HUDEP-2 (cell line): ENCODE measurements at regions not wholly inside any gene's neighbourhood (a gene's known extent, or its start where the extent isn't known, plus 50 kb on each side); places are given as distances from the start of the nearest gene placed in this dataset.
A peak's percentile ranks its signal among the peaks of the same experiment; 100 is the strongest.
"Not testable (repeated sequence)": the region's sequence is repeated elsewhere in the genome, so short reads cannot be mapped to it uniquely, and the experiment has no call there.

ENCODE experiments used
- DNase-seq, 76 experiments: peaks; one replicate each; lab custom pipeline; 2025; ENCODE audit not compliant: unreplicated experiment in 76 of 76; lab: John Stamatoyannopoulos, UW

DNA sequence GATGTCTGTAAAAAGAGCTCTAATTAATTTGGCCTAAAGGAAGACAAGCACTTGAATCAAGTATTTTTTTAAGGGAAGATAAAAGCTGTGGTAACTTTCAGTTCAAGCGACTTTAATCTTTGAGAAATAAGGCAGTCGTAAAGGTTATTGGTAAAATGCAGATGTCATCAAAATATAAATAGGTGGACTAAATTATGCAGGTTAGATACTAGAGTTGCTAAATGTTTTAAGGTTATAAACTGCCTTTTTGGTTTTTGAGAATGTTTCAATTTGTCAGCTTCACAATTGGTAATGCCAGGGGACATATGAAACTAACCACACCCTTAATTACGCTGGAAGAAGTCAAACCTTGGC is 159.5 kb upstream of the OLIG3 start:
- no peak for DNase-seq

GRCh38 chr6:137654365-137654981 is 160.3 kb upstream of the OLIG3 start:
- no peak for DNase-seq

DNA sequence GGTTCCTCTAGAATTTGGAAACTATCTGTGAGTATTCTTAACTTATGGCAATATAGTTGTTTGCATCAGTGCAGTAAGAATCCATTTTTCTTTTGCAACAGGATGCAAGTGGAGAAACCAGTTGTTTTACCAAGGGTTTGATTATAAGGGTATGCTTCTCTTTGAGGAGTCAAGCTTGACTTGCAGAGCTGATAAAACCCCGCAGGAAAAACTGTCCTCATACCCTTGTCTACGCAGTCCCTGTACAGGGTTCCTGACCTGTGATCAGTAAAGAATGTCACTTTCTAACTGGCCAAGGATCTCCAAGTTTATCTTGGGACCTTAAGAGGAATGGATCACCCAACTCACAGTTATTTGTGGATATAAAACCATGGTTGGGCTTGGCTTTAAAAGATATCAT is 161.1 kb upstream of the OLIG3 start:
- DNase-seq, result no peak

DNA sequence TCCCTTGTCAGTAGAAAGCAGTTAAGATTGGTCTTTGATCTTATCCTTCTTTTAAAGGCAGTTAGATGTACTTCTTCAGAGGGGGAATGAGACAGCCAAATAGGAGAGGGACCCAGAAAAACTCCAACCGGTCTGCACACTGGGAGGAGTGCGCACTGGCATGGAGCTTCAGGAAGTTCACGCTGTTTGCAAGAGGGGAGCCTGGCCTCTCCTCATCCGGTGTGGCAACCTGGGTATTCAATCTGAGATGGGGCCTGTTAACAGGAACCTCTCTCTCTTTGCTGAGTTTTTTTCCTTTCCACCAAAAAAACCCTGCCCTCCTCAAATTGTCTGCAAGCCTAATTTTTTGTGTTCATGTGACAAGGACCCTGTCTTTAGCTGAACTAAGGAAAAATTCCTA is 162.5 kb upstream of the OLIG3 start:
- no peak for DNase-seq

GRCh38 chr6:137657351-137657911 is 163.2 kb upstream of the OLIG3 start:
- DNase-seq, result no peak

DNA sequence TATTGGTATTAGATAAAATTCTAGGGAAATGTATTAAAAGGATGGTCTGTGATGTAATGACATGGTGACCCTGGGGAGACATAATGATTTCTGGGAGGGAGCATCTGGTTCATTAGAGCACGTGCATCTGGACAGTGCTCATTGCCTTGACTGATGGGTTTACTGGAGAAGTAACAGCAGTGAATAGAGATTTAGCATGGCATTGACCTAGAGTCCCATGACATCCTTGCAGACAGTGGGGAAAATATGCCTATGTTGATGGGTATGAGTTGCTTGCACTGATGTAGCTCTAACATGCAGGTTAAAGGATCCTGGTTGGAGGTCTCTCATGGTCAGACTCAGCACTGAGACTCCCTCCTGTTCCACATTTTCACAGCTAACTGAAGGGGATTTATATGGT is 164.1 kb upstream of the OLIG3 start:
- no peak for DNase-seq

DNA sequence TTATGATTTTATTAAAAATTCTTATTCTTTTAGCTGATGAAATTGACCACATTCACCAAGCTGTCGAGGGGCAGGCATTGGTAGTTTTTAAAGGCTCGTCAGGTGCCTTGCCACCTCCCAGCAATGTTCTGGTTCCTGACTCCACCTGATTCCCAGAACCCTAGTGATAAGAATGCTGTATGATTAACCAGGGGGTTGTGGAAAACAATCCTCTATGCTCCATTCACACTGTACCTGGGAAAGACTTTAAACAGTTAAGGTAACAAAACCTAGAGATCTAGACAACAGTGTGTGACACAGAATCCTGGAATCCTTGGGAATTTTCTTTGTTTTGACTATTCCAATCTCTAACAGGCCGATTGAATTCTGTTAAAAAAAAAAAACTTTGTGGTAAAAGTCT is 165.7 kb upstream of the OLIG3 start:
- no peak for DNase-seq

DNA sequence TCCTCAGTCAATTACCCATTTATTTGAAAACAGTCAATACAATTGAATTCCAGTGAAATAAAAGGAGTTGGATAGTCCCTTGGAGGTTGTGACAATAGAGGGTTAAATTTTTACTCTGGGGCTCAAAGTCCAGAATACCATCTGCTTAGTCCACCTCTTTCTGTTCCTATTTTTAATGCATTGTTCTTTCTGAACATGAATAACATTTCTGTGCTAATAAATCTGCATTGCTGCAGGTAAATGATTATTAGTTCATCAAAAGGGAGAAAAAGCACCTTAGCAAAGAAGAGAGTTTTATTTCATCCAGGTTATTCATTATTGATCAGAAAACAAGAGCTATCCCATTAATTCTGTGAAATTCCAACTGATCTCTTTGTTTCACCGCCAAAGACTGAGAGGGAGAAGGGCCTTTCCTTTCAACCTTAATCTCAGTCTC is 166.1 kb upstream of the OLIG3 start:
- no peak for DNase-seq

GRCh38 chr6:137661601-137662000 is 167.4 kb upstream of the OLIG3 start:
- DNase-seq, result peak in 8 of 76 experiments; percentile 3 to 26 (median 8)

DNA sequence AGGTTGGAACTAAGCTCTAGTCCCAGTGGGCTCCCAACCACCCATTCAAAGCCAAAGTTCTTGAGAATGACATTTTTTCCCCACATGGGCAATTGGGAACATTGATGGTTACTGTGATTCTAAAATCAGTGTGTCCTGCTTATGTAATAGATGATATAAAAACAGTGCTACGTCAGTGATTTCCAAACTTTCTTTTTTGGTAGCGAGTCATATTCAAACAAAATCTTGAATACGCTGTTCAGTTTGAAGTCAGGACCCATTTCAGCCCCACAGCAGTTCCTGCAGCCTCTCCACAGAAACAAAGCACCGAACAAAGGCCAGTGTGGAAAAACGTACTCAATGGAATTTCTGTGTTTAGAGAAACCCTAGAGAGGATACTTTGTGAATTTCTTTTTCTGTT is 170.0 kb upstream of the OLIG3 start:
- DNase-seq, result no peak

DNA sequence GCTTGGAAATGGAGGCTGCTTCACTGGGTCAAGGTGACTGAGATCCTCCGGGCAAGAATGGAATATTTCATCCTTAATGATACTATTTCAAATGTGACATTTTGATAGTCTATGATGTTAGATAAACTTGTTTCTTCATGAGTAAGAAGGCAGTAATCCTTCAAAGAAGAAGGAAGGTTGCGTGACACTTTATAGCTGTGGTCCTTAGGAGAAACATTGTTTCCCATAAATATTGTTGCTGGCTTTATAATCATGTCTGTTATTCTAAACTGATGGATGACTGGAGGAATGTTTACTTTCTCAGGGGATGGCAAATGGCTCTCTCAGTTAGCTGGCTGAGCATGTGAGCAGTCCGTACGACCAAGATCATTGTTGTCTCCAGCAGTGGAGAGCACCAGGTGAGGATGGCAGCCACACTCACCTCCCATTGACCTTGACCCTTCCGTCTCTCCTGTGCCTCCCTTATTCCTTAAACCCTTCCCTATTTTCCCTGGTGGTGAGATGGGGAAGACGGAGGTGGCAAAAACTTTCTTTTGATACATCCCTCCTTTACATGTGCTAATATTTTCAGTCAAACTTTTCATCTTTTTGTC is 171.2 kb upstream of the OLIG3 start:
- DNase-seq, result no peak

GRCh38 chr6:137666202-137666774 is 172.1 kb upstream of the OLIG3 start:
- no peak for DNase-seq

GRCh38 chr6:137673603-137674002 is 179.4 kb upstream of the OLIG3 start:
- DNase-seq, result no peak

DNA sequence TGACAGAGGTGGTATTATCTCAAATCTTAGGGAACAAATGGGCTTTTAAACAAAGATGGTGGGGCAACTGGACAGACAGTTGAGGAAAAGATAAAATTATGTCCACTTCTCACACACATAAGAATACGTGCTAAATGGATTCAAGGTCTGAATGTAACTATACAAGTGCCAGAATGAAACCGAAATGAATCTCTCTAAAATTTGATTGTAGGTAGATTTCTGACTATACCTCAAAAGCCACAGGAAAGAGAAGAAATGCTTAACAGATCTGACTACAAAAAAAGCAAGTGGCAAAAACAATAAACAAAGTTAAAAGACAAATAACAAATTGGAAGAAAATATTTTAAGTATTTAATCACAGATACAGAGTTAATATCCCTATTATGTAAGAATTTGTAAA is 182.7 kb upstream of the OLIG3 start:
- DNase-seq, result no peak

- DNase-seq, result no peak
Measured at GRCh38 chr6:137677709-137678108, 183.5 kb upstream of the OLIG3 start.

- no peak for DNase-seq
Measured at GRCh38 chr6:137678451-137678850, 184.3 kb upstream of the OLIG3 start.

DNA sequence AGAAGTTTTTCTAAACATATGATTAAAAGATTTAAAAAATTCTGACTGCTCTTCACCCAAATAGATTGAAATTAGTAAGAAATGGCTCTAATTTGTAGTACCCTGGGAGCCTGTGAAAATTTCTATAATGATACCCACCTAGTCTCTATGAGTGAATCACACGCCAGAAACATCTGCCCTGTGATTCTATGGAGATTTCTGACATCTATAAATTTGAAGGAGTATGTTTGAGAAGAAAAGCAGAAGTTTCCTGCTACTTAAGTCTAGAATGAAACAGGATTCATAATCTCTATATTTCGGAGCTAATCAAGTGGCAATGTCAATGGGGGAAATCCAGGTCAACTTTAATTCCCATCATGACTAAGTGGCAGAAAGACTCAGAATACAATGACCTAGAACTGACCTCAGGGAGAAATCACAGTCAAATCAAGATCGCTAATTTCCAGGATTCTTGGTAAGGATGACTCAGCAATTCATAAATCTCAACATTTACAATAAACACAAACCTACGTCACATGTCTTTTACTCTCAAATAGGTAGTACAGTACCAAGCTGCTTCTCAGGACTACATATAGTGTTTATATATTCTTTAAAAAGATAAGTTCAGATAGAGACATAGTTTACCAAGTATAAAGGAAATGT is 186.2 kb upstream of the TNFAIP3 start:
- no peak for DNase-seq

DNA sequence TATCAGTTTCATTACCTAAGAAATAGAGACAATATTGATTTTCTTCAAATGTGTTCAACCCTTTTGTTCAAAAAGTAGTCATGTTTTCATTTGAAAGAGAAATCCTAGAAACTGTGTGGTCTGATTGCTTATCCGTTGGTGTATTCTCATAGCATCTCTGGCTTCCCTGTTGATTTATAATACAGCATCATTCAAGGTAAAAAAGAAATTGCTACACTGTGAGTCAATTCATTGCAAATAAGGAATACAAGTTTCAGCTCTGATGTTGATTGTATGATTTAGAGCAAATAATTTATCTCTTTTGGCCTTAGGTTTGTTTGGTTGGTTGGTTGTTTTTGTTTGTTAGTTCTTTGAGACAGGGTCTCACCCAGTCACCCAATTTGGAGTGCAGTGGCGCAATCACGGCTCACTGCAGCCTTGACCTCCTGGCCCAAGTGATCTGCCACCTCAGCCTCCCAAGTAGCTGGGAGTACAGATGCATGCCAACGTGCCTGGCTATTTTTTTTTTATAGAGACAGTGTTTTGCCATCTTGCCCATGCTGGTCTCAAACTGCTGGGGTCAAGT is 185.5 kb upstream of the TNFAIP3 start:
- DNase-seq, result no peak

GRCh38 chr6:137682658-137683057 is 184.4 kb upstream of the TNFAIP3 start:
- not testable (repeated sequence) for DNase-seq

DNA sequence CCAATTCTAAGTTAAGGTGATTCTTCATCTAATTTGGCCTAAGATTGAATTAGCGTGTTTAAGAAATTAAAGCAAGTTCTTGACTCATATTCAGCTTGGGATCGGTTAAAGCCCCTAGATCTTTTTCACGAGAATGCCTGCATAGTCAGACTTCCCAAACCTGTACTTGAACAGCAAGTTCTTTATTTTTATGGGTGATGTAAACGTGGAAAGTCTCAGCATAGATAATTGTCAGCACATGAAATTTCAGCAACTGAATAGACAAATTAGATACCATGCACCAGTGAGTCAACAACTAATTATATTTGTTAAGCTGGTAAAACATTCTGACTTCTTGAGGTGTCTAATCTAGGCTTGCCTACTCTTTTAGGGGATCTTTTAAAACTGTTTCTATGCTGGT is 183.1 kb upstream of the TNFAIP3 start:
- no peak for DNase-seq

DNA sequence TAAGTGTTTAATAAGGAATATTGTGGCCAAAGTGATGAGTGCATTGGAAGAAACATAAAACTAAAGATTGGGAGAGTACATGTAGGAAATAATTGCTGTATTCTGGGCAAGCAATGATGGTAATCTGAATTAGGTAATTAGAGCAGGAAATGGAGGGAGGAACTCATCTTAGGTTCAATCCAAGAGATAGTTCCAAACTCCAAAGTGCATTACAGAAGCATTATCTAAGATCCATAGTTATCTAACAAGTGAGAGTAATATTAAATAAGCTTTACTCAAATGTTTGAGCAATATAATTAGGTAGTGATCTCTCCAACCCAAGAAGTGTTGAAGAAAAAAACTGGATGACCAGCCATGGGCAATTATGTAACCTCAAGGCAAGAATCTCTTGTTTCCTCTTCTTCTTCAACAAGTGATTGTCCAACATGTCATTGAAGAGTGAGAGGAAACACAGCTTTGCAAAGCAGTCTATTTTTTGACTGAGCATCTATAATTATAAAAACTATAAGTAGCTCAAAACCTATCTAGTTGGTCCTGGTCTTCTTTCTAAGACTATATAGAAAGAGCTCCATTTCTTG is 181.2 kb upstream of the TNFAIP3 start:
- DNase-seq, result no peak
